ENCODE measurements at regions not wholly inside any gene's neighbourhood (a gene's known extent, or its start where the extent isn't known, plus 50 kb on each side); places are given as distances from the start of the nearest gene placed in this dataset.

DNA sequence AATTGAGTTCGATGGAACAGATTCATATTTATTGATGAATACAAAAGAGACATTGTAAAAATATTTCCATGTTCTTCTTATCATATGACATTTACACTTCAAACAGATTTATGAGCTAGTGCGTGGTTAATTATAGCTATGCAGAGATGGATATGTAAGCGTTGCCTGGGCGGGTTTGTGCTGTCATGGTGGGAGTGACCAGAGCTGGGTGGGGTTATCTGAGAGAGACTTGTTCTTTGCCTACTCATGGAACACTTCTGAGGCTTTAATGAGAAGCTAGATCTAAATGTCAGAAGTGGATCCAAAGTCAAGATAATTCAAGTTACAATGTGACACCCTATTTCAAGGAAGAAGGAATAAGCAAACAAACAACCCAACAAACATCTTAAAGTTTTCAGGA lies 162.3 kb upstream of the ZEB2 start:
- no peak for DNase-seq (ENCODE audit: low read depth)

DNA sequence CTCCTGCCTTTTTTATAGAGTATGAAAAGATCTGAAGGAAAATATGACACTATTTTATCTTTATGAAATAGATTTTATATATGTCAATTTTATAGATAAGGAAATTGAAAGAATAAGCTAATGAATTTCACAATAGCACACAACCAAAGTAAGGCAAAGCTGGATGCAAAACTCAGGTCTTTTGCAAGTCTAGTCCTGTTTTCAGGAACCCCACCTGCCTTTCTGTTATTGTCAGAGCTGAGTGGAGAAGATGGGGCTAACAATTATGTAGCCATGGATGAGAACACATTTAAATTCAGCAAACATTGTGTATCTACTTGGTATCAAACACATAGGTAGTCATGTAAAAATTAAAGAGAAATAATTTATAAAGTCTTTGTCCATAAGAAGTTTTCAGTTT lies 161.5 kb upstream of the ZEB2 start:
- TF ChIP-seq, protein P1, sequence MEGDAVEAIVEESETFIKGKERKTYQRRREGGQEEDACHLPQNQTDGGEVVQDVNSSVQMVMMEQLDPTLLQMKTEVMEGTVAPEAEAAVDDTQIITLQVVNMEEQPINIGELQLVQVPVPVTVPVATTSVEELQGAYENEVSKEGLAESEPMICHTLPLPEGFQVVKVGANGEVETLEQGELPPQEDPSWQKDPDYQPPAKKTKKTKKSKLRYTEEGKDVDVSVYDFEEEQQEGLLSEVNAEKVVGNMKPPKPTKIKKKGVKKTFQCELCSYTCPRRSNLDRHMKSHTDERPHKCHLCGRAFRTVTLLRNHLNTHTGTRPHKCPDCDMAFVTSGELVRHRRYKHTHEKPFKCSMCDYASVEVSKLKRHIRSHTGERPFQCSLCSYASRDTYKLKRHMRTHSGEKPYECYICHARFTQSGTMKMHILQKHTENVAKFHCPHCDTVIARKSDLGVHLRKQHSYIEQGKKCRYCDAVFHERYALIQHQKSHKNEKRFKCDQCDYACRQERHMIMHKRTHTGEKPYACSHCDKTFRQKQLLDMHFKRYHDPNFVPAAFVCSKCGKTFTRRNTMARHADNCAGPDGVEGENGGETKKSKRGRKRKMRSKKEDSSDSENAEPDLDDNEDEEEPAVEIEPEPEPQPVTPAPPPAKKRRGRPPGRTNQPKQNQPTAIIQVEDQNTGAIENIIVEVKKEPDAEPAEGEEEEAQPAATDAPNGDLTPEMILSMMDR (IDR thresholded peaks at IDR 0.05; ENCODE audit: insufficient read depth, low read depth, low read length), result no peak
- no peak for DNase-seq (ENCODE audit: low read depth)
- no peak overlapping the region for H3K4me3 ChIP-seq (ENCODE audit: low read depth, low read length)

More for the DNA sequence above, 162.3 kb upstream of the ZEB2 start:
- H3K4me3 ChIP-seq (ENCODE audit: low read depth, low read length), result no peak overlapping the region
- TF ChIP-seq, protein P1 (IDR thresholded peaks at IDR 0.05; ENCODE audit: insufficient read depth, low read depth, low read length), result no peak

DNA sequence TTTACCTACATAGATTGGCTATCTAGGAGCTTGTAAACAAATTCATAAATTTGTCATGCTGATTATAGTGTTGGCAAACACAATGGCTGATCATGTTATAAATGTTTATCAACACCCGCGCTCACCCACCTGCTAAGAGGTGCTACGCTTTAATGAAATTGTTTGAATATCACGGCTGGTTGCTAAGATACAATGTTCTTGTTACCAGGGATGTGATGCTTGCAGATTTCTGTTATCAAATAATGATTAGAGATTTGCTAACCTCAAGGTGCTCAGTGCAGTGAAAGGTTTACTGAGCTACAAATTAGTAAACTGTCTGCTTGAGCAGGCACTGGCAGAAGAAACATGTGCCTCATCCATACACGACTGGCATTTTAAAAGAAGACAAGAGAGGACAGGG lies 160.0 kb upstream of the ZEB2 start:
- TF ChIP-seq, protein P1 (IDR thresholded peaks at IDR 0.05; ENCODE audit: insufficient read depth, low read depth, low read length), result no peak
- no peak overlapping the region for H3K4me3 ChIP-seq (ENCODE audit: low read depth, low read length)
- no peak for DNase-seq (ENCODE audit: low read depth)

DNA sequence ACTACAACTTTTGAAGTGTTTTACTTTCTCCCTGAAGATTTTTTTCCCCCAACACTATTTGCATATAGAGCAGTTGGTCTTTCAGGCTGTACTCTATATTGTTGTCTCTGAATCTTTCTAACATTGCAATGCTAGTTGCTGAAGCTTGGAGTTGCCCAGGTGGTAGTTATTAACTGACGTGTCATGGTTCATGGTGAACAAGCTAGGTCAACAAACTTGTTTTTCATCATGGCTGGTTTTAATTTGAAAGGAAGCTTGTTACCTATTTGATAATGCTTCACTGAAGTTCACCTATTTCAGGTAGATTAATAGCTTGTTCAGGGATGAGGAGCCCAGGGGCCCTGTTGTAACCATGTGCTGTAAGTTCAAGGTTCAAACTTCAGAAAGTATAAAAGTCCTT lies 158.8 kb upstream of the ZEB2 start:
- TF ChIP-seq, protein P1 (IDR thresholded peaks at IDR 0.05; ENCODE audit: insufficient read depth, low read depth, low read length), result no peak
- no peak for DNase-seq (ENCODE audit: low read depth)
- H3K4me3 ChIP-seq (ENCODE audit: low read depth, low read length), result no peak overlapping the region

DNA sequence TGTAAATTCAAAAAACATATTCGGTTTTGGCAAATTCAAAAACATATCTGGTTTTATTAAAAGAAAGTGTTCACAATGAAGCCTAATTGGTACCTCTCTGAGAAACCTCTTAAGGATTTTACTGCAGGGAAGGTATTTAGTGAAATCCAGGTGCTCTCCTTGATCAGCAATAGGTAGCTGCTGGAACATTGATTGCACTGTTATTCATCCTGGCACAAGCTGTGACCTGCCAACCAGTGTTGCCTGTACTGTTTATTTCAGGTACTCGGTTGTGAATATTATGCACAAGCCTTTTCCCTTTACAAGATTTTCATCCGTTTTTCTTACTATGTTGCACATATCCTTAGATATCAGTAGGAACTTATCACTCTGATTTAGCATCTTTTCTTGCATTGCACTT lies 155.8 kb upstream of the ZEB2 start:
- no peak for DNase-seq (ENCODE audit: low read depth)
- no peak overlapping the region for H3K4me3 ChIP-seq (ENCODE audit: low read depth, low read length)
- TF ChIP-seq, protein P1 (IDR thresholded peaks at IDR 0.05; ENCODE audit: insufficient read depth, low read depth, low read length), result no peak

DNA sequence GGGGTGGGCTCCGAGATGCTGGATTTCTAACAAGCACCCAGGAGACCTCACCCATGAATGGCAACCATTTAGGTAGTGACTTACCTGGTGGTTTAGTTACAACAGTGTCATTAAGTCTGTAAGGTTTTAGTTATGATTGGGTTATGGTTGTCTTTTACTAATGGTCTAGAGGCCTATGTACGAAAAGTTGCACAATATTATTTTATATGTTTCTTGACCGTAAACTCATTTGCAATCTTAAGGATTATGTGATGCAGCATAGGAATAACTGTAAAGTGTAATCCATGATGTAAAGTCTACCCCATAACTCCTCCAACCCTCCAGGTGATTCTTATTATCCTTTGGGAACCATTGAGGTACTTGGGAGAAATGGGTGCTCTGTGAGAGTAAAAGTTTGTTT lies 155.4 kb upstream of the ZEB2 start:
- no peak overlapping the region for H3K4me3 ChIP-seq (ENCODE audit: low read depth, low read length)
- DNase-seq (ENCODE audit: low read depth), result no peak
- TF ChIP-seq, protein P1 (IDR thresholded peaks at IDR 0.05; ENCODE audit: insufficient read depth, low read depth, low read length), result no peak

DNA sequence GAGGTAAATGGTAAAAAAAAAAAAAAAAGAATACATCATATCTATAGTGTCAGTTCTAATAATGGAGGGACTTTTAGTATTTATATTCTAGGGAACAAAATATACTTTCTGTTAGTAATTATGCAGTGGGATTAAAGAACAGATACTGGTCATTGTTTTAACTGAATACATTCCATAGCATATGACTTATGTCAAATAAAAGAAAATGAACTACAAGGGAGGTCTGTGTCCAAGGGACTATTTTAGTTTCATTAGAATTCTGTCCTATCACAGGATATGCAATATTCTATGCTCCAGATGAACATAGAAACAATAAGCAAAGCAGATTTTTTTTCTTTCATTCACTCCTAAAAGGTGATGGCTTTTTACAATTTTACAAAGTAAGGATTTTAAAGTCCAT lies 154.2 kb upstream of the ZEB2 start:
- no peak for DNase-seq (ENCODE audit: low read depth)
- no peak overlapping the region for H3K4me3 ChIP-seq (ENCODE audit: low read depth, low read length)

More for the DNA sequence above, 154.2 kb upstream of the ZEB2 start:
- TF ChIP-seq, protein P1 (IDR thresholded peaks at IDR 0.05; ENCODE audit: insufficient read depth, low read depth, low read length), result no peak
